OCI-LY3 (cell line): ENCODE measurements at regions not wholly inside any gene's neighbourhood (a gene's known extent, or its start where the extent isn't known, plus 50 kb on each side); places are given as distances from the start of the nearest gene placed in this dataset.
A peak's percentile ranks its signal among the peaks of the same experiment; 100 is the strongest.
"Not testable (repeated sequence)": the region's sequence is repeated elsewhere in the genome, so short reads cannot be mapped to it uniquely, and the experiment has no call there.

ENCODE experiments used
- H2AFZ ChIP-seq: fragments of 200-600, 300-600 bp; shearing (Covaris generic); 2 replicates; pipeline ENCODE4 v1.6.0; 2014; ENCODE audit warnings: antibody characterized with exemption, low read depth, low read length
- H3K27ac ChIP-seq: fragments of 200-600, 300-600 bp; sonication (generic); 2 replicates; pipeline ENCODE4 v1.5.1; 2014; ENCODE audit warnings: mild to moderate bottlenecking, low read length, moderate library complexity, mixed read lengths
- H3K27me3 ChIP-seq: fragments of 200-600, 300-600 bp; sonication (generic); 2 replicates; pipeline ENCODE4 v1.6.1; 2014; ENCODE audit warnings: low read depth, low read length, mixed read lengths
- H3K36me3 ChIP-seq: fragments of 200-600, 300-600 bp; sonication (generic); replicated peaks from 2 replicates; pipeline ENCODE3; 2014; ENCODE audit warnings: low read depth, low read length, mixed read lengths
- H3K4me1 ChIP-seq: fragments of 300-600, 200-600 bp; sonication (generic); 2 replicates; pipeline ENCODE4 v1.6.1; 2014; ENCODE audit warnings: low read length, mixed read lengths
- H3K4me2 ChIP-seq: fragments of 200-600, 300-600 bp; sonication (generic); 2 replicates; pipeline ENCODE4 v1.6.1; 2014; ENCODE audit warnings: low read length, mixed read lengths
- H3K4me3 ChIP-seq: fragments of 300-600, 200-600 bp; sonication (generic); 2 replicates; pipeline ENCODE4 v1.5.1; 2014; ENCODE audit warnings: antibody characterized with exemption, mild to moderate bottlenecking, low read length, moderate library complexity
- H3K79me2 ChIP-seq: fragments of 300-600, 200-600 bp; shearing (Covaris generic); 2 replicates; pipeline ENCODE4 v1.6.1; 2014; ENCODE audit warnings: mild to moderate bottlenecking, low read length, mixed read lengths
- H3K9ac ChIP-seq: fragments of 300-600, 200-600 bp; shearing (Covaris generic); 2 replicates; pipeline ENCODE4 v1.6.0; 2014; ENCODE audit warnings: mild to moderate bottlenecking, low read length, moderate library complexity
- H3K9me3 ChIP-seq: fragments of 200-600, 300-600 bp; shearing (Covaris generic); 2 replicates; pipeline ENCODE4 v1.6.1; 2014; ENCODE audit warnings: low read length, mixed read lengths; ENCODE audit not compliant: insufficient read depth
- H4K20me1 ChIP-seq: fragments of 200-600, 300-600 bp; sonication (generic); 2 replicates; pipeline ENCODE4 v1.6.1; 2016; ENCODE audit warnings: low read length, mixed read lengths; ENCODE audit not compliant: insufficient read depth
- EZH2phosphoT487 ChIP-seq: fragments of 200-600 bp; shearing (Covaris generic); IDR thresholded peaks from 2 replicates; pipeline ENCODE4 v1.6.1; 2018; ENCODE audit warnings: antibody characterized with exemption, mixed run types, low read depth
- TF ChIP-seq, protein P1 (sequence below): fragments of 200-600, 300-600 bp; sonication (generic); IDR thresholded peaks from 2 replicates; pipeline ENCODE4 v1.5.1; 2014; ENCODE audit warnings: antibody characterized with exemption, low read length, low read depth

DNA sequence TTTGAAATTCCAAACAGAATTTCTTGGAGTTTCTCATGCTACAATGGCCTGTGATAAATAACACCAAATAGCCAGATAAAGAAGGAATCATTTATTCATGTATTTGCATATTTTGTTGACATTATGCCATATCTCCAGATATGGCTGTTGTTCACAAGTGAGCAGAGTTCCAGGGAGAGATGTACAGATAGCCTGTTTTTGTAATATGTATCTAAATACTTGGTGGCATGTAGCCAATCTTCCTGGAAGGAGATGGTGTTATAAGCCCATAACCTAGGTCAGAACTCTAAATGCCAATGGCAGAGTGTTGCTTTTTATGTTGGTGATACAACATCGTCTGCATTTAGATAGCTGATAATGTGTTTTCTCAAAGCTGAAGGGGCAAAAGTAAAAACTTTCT is 292.2 kb downstream of the FBXO8 start:
- H3K9ac ChIP-seq = no peak overlapping the region
- no peak overlapping the region for H2AFZ ChIP-seq

DNA sequence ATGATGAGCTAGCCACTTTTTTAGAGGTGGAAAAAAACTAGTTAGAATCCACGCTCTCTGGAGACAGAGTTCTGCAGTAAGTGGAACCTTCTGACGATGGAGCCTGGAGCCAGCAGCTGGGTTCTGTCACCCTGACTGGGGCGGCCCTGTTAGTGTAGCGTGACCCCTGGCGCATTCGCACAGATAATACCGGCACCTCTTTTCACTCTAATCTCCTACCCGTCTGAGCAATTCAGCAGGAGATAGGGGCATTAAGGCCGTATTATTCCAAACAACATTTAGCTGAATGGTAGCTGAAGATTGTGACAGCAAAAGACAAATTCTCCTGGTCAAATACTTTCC is 292.6 kb downstream of the FBXO8 start:
- Histone ChIP-seq H3K4me1 (no peaks in the 10 kb centered on the region), H3K79me2 (no peaks in the 10 kb centered on the region), H3K4me2 (no peak overlapping the region), H4K20me1 (no peaks in the 10 kb centered on the region), H3K36me3 (no peaks in the 10 kb centered on the region), H3K27ac (no peak overlapping the region), H2AFZ (no peak overlapping the region), H3K9me3 (no peaks in the 10 kb centered on the region), H3K9ac (no peak overlapping the region), H3K27me3 (no peaks in the 10 kb centered on the region), H3K4me3 (no peak overlapping the region)
- TF ChIP-seq, protein P1, sequence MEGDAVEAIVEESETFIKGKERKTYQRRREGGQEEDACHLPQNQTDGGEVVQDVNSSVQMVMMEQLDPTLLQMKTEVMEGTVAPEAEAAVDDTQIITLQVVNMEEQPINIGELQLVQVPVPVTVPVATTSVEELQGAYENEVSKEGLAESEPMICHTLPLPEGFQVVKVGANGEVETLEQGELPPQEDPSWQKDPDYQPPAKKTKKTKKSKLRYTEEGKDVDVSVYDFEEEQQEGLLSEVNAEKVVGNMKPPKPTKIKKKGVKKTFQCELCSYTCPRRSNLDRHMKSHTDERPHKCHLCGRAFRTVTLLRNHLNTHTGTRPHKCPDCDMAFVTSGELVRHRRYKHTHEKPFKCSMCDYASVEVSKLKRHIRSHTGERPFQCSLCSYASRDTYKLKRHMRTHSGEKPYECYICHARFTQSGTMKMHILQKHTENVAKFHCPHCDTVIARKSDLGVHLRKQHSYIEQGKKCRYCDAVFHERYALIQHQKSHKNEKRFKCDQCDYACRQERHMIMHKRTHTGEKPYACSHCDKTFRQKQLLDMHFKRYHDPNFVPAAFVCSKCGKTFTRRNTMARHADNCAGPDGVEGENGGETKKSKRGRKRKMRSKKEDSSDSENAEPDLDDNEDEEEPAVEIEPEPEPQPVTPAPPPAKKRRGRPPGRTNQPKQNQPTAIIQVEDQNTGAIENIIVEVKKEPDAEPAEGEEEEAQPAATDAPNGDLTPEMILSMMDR = no peak
- no peak for TF ChIP-seq EZH2phosphoT487

More for the DNA sequence above, 292.2 kb downstream of the FBXO8 start:
- no peak overlapping the region for H3K4me3 ChIP-seq
- H4K20me1 ChIP-seq = no peaks in the 10 kb centered on the region
- H3K79me2 ChIP-seq = no peaks in the 10 kb centered on the region
- H3K27ac ChIP-seq = no peak overlapping the region
- TF ChIP-seq EZH2phosphoT487 = no peak
- TF ChIP-seq, protein P1 = no peak
- H3K9me3 ChIP-seq = no peaks in the 10 kb centered on the region
- no peak overlapping the region for H3K4me2 ChIP-seq
- no peaks in the 10 kb centered on the region for H3K27me3 ChIP-seq
- no peaks in the 10 kb centered on the region for H3K4me1 ChIP-seq
- H3K36me3 ChIP-seq = no peaks in the 10 kb centered on the region

DNA sequence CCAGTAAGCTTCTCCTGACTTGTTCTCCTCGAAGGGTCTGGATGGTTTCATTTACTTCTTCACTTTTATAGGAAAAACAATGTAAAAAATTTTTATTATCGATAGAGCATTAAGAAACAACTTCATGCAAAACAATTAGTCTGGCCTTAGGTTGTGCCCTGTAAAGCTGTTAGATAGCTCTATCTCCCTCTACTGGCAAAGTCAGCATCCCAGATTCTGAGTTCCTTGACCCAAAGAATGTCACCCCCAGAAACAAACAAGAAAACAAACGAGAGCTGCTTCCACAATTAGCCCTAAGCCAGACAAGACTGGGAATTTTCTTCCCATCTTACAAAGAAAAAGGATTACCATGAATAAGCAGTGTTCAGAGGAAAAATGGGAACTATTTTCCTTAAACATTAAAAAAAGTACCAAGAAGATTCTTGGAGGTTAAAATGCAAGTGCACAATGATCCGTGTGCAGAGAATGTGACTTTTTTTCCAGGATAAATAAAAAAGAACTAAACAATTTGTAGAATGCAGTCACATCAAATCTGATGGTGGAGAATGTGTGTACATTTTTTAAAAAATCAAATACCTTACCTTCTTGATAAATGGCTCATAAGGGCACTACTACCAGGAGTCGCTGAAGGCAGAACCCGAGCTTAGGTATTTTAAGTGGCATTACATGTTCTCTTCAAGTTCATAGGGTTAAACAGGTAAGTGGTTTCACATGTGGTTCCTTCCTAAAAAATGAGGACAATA is 293.2 kb downstream of the FBXO8 start:
- Histone ChIP-seq H3K9ac (no peak overlapping the region), H2AFZ (peak overlapping the region; percentile 37; the same call in 1 of the 2 replicates), H3K36me3 (no peaks in the 10 kb centered on the region), H3K4me1 (no peaks in the 10 kb centered on the region), H3K4me2 (peak overlapping the region; percentile 8; the same call in 1 of the 2 replicates), H3K4me3 (no peak overlapping the region), H3K27me3 (no peaks in the 10 kb centered on the region), H3K27ac (no peak overlapping the region), H3K9me3 (no peaks in the 10 kb centered on the region), H4K20me1 (no peaks in the 10 kb centered on the region), H3K79me2 (no peaks in the 10 kb centered on the region)
- TF ChIP-seq, protein P1 = peak; percentile 84
- TF ChIP-seq EZH2phosphoT487 = no peak

DNA sequence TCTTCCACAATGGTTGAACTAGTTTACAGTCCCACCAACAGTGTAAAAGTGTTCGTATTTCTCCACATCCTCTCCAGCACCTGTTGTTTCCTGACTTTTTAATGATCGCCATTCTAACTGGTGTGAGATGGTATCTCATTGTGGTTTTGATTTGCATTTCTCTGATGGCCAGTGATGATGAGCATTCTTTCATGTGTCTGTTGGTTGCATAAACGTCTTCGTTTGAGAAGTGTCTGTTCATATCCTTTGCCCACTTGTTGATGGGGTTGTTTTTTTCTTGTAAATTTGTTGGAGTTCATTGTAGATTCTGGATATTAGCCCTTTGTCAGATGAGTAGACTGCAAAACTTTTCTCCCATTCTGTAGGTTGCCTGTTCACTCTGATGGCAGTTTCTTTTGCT is 319.9 kb downstream of the FBXO8 start:
- not testable (repeated sequence) for H3K36me3 ChIP-seq, H3K9ac ChIP-seq, H3K27ac ChIP-seq, H3K79me2 ChIP-seq, H2AFZ ChIP-seq, H3K4me2 ChIP-seq, H3K4me3 ChIP-seq, H4K20me1 ChIP-seq, H3K27me3 ChIP-seq, H3K4me1 ChIP-seq, H3K9me3 ChIP-seq
